ENCODE measurements at regions not wholly inside any gene's neighbourhood (a gene's known extent, or its start where the extent isn't known, plus 50 kb on each side); places are given as distances from the start of the nearest gene placed in this dataset.
A peak's percentile ranks its signal among the peaks of the same experiment; 100 is the strongest.

GRCh38 chr13:26155568-26155967 is 66.5 kb downstream of the RNF6 start:
- DNase-seq (ENCODE audit: low spot score): no peak

GRCh38 chr13:26133851-26134250 is 82.0 kb upstream of the SHISA2 start:
- no peak for DNase-seq (ENCODE audit: low spot score)

- DNase-seq (ENCODE audit: low spot score): no peak
These were observed 81.5 kb upstream of the SHISA2 start for GRCh38 chr13:26133286-26133685.

GRCh38 chr13:26132756-26133155 is 80.9 kb upstream of the SHISA2 start:
- DNase-seq (ENCODE audit: low spot score): peak; percentile 14

DNA sequence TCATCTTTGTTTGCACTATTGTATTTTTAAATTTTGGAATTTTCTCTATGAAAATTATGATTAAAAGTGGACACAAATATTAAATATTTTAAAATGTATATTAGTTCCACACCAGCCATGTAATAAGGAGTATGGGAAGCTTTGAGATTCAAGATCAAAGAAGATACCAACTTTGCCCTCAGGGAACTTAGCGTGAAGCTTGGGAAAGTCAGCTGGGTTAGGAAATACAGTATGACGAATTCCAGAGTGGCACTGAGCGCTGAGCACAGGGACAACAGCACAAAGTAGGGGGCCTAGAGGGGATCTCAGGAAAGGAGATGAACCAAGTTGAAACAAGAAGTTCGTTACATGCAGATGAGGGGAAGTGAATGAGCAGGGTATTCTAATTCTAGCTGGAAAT is 76.9 kb upstream of the SHISA2 start:
- DNase-seq (ENCODE audit: low spot score): no peak

- no peak for DNase-seq (ENCODE audit: low spot score)
These were observed 65.8 kb upstream of the SHISA2 start for GRCh38 chr13:26117620-26118019.

DNA sequence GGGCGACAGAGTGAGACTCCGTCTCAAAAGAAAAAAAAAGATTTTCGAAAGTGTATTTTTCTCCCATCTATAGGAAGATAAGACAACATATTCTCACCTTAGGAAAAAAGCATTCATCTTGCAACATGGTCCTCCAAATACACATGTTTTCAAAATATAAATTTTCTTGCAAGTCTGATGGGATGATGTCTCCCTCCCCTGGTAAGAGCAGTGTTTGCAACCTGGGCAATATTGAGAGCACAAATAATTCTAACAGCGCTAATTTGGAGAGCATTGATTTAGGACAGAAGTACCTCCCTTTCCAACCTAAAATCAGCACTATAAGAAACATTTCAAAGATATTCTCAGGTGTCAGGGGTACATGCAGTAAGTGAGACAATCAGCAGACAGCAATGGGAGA is 61.0 kb upstream of the SHISA2 start:
- DNase-seq (ENCODE audit: low spot score): no peak

GRCh38 chr13:26111797-26112196 is 60.0 kb upstream of the SHISA2 start:
- no peak for DNase-seq (ENCODE audit: low spot score)

Measured in umbilical cord (tissue), 1 donor.